ENCODE measurements at regions not wholly inside any gene's neighbourhood (a gene's known extent, or its start where the extent isn't known, plus 50 kb on each side); places are given as distances from the start of the nearest gene placed in this dataset.

GRCh38 chr12:131220331-131220685 lies 266.6 kb downstream of the ADGRD1 start:
- DNase-seq (ENCODE audit: low spot score in 2 of 2, unreplicated experiment in 2 of 2): no peak
- H3K4me3 Mint-ChIP-seq: no peak overlapping the region
- no peaks in the 10 kb centered on the region for H3K36me3 Mint-ChIP-seq
- H3K9me3 Mint-ChIP-seq: no peaks in the 10 kb centered on the region
- peaks cover 3% of the 10 kb centered on the region for H3K27me3 Mint-ChIP-seq (ENCODE audit: low read depth)
- no peak overlapping the region for H3K27ac Mint-ChIP-seq
- peaks cover 31% of the 10 kb centered on the region for H3K4me1 Mint-ChIP-seq
- TF ChIP-seq CTCF (IDR thresholded peaks at IDR 0.05; ENCODE audit: unreplicated experiment): no peak

GRCh38 chr12:131221061-131221956 lies 267.6 kb downstream of the ADGRD1 start:
- peaks cover 3% of the 10 kb centered on the region for H3K27me3 Mint-ChIP-seq (ENCODE audit: low read depth)
- no peak overlapping the region for H3K4me3 Mint-ChIP-seq
- no peak overlapping the region for H3K27ac Mint-ChIP-seq
- no peak for TF ChIP-seq CTCF (IDR thresholded peaks at IDR 0.05; ENCODE audit: unreplicated experiment)
- H3K36me3 Mint-ChIP-seq: no peaks in the 10 kb centered on the region
- H3K4me1 Mint-ChIP-seq: peaks cover 31% of the 10 kb centered on the region
- DNase-seq (ENCODE audit: low spot score in 2 of 2, unreplicated experiment in 2 of 2): no peak
- no peaks in the 10 kb centered on the region for H3K9me3 Mint-ChIP-seq

- no peak for TF ChIP-seq CTCF (IDR thresholded peaks at IDR 0.05; ENCODE audit: unreplicated experiment)
- peaks cover 2% of the 10 kb centered on the region for H3K27me3 Mint-ChIP-seq (ENCODE audit: low read depth)
- no peak for DNase-seq (ENCODE audit: low spot score in 2 of 2, unreplicated experiment in 2 of 2)
- H3K9me3 Mint-ChIP-seq: no peaks in the 10 kb centered on the region
- no peak overlapping the region for H3K4me3 Mint-ChIP-seq
- H3K4me1 Mint-ChIP-seq: peaks cover 30% of the 10 kb centered on the region
- H3K27ac Mint-ChIP-seq: no peak overlapping the region
- no peaks in the 10 kb centered on the region for H3K36me3 Mint-ChIP-seq
These were observed 268.2 kb downstream of the ADGRD1 start for GRCh38 chr12:131221957-131222328.

GRCh38 chr12:131222329-131223139 lies 268.8 kb downstream of the ADGRD1 start:
- TF ChIP-seq CTCF (IDR thresholded peaks at IDR 0.05; ENCODE audit: unreplicated experiment): no peak
- Mint-ChIP-seq H3K27me3 (ENCODE audit: low read depth) (no peaks in the 10 kb centered on the region), H3K27ac (no peak overlapping the region), H3K4me1 (peaks cover 24% of the 10 kb centered on the region), H3K36me3 (no peaks in the 10 kb centered on the region), H3K9me3 (no peaks in the 10 kb centered on the region), H3K4me3 (no peak overlapping the region)
- DNase-seq (ENCODE audit: low spot score in 2 of 2, unreplicated experiment in 2 of 2): no peak

- DNase-seq (ENCODE audit: low spot score in 2 of 2, unreplicated experiment in 2 of 2): no peak
- peaks cover 17% of the 10 kb centered on the region for H3K4me1 Mint-ChIP-seq
- H3K27me3 Mint-ChIP-seq (ENCODE audit: low read depth): no peaks in the 10 kb centered on the region
- H3K4me3 Mint-ChIP-seq: no peak overlapping the region
- H3K27ac Mint-ChIP-seq: no peak overlapping the region
- H3K36me3 Mint-ChIP-seq: no peaks in the 10 kb centered on the region
- no peak for TF ChIP-seq CTCF (IDR thresholded peaks at IDR 0.05; ENCODE audit: unreplicated experiment)
- no peaks in the 10 kb centered on the region for H3K9me3 Mint-ChIP-seq
These were observed 269.6 kb downstream of the ADGRD1 start for GRCh38 chr12:131223171-131223761.
